K562 (cell line): ENCODE measurements at regions not wholly inside any gene's neighbourhood (a gene's known extent, or its start where the extent isn't known, plus 50 kb on each side); places are given as distances from the start of the nearest gene placed in this dataset.

ENCODE experiments used
- ATAC-seq: fragments of 200-7000 bp; cut with Tn5 transposase; 3 replicates; pipeline ENCODE4 v1.9.1; 2020; ENCODE audit warnings: moderate library complexity
- BruUV-seq: library from RNA; stranded (reverse); fragments of 400-500 nt; replicated peaks from 2 replicates; lab custom pipeline; 2021; lab: Mats Ljungman, UMichigan
- CTCF ChIA-PET: fragments of 300-600 bp; formaldehyde crosslinking; extraction: SDS; loops from one replicate; lab custom pipeline; 2021; ENCODE audit warnings: low intra/inter-chr PET ratio; lab: Yijun Ruan, JAX
- POLR2A ChIA-PET: fragments of 300-600, 350-650 bp; sonication (Branson Sonifier 250); formaldehyde crosslinking; extraction: SDS; loops from one replicate; lab custom pipeline; 2021; ENCODE audit warnings: antibody characterized with exemption, inconsistent platforms; lab: Yijun Ruan, JAX
- DNase-seq, 4 experiments: peaks; one replicate each; pipeline versions ENCODE4 v3.0.0 to v3.0.0-alpha.2; 2011 to 2018; ENCODE audit warnings: low spot score in 3 of 4, mixed read lengths in 3 of 4; ENCODE audit errors: extremely low read depth in 1 of 4
- FAIRE-seq: peaks from 2 replicates; lab custom pipeline; 2011; peaks lifted over from hg19 to GRCh38; lab: Jason Lieb, UNC
- H2AFZ ChIP-seq: 2 replicates; pipeline ENCODE4 v1.6.0; 2011; ENCODE audit warnings: low read depth, low read length, control low read depth, inconsistent platforms
- H3K27ac ChIP-seq: fragments of 200-600 bp; 3 replicates; pipeline ENCODE4 v1.8.0; 2011; ENCODE audit warnings: low read depth, mild to moderate bottlenecking, control low read depth, inconsistent platforms, low read length, moderate library complexity, mixed read lengths; ENCODE audit errors: extremely low read depth
- H3K27me3 ChIP-seq, 2 experiments: fragments of 300-600 bp in 1 of 2; 2 replicates in 1 of 2; 3 replicates in 1 of 2; pipeline versions ENCODE4 v1.6.0 to v1.8.0; 2011; ENCODE audit warnings: inconsistent platforms in 2 of 2, low read length in 2 of 2, mild to moderate bottlenecking in 1 of 2, mixed read lengths in 1 of 2, moderate library complexity in 1 of 2; ENCODE audit not compliant: control insufficient read depth in 2 of 2, insufficient read depth in 2 of 2
- H3K36me3 ChIP-seq: fragments of 300-600 bp; 3 replicates; pipeline ENCODE4 v1.8.0; 2011; ENCODE audit warnings: mild to moderate bottlenecking, low read length, inconsistent platforms; ENCODE audit not compliant: control insufficient read depth, insufficient read depth
- H3K4me1 ChIP-seq, 2 experiments: fragments of 200-600 bp in 1 of 2; replicated peaks in 1 of 2; 2 replicates in 1 of 2; 3 replicates in 1 of 2; pipeline versions ENCODE4 v1.5.1 to v1.8.0; 2011; ENCODE audit warnings: inconsistent platforms in 2 of 2, low read length in 2 of 2, mild to moderate bottlenecking in 1 of 2, mixed read lengths in 1 of 2, moderate library complexity in 1 of 2; ENCODE audit not compliant: control insufficient read depth in 2 of 2, insufficient read depth in 2 of 2
- H3K4me2 ChIP-seq: 2 replicates; pipeline ENCODE4 v1.6.1; 2011; ENCODE audit warnings: low read length, control low read depth, inconsistent platforms, mixed read lengths; ENCODE audit not compliant: insufficient read depth
- H3K4me3 ChIP-seq: fragments of 200-600 bp; sonication (generic), shearing (Covaris generic); 2 replicates; pipeline ENCODE4 v1.5.1; 2016; ENCODE audit warnings: control low read depth, inconsistent platforms
- H3K79me2 ChIP-seq: fragments of 200-600 bp; 3 replicates; pipeline ENCODE4 v1.8.0; 2011; ENCODE audit warnings: low read length, inconsistent platforms; ENCODE audit not compliant: control insufficient read depth, insufficient read depth
- H3K9ac ChIP-seq, 2 experiments: 2 replicates each; pipeline versions ENCODE4 v1.6.0 to v1.6.1; 2011; ENCODE audit warnings: low read depth in 2 of 2, low read length in 2 of 2, control low read depth in 1 of 2, inconsistent platforms in 1 of 2, mild to moderate bottlenecking in 1 of 2, mixed read lengths in 1 of 2; ENCODE audit not compliant: insufficient read depth in 1 of 2
- H3K9me1 ChIP-seq: one replicate; pipeline ENCODE4 v1.6.0; 2011; ENCODE audit warnings: inconsistent platforms, mild to moderate bottlenecking, low read length, moderate library complexity; ENCODE audit not compliant: control insufficient read depth, insufficient read depth
- H3K9me3 ChIP-seq: replicated peaks from 2 replicates; pipeline ENCODE4 v1.5.1; 2011; ENCODE audit warnings: low read depth, low read length, inconsistent platforms; ENCODE audit not compliant: control insufficient read depth, insufficient read depth
- H4K20me1 ChIP-seq: replicated peaks from 2 replicates; pipeline ENCODE4 v1.6.1; 2011; ENCODE audit warnings: low read length, inconsistent platforms, mixed read lengths; ENCODE audit not compliant: control insufficient read depth, insufficient read depth
- CBFA2T3 ChIP-seq: fragments of 450-650 bp; IDR thresholded peaks from 2 replicates; pipeline ENCODE4 v1.6.1; 2017
- CBX5 ChIP-seq: IDR thresholded peaks from 2 replicates; pipeline ENCODE4 v1.6.1; 2014; ENCODE audit warnings: low read depth, borderline replicate concordance
- CEBPB ChIP-seq: fragments of 450-650 bp; IDR thresholded peaks from 2 replicates; pipeline ENCODE4 v1.6.1; 2016; ENCODE audit warnings: missing genetic modification characterization, missing compliant biosample characterization
- ETV6 ChIP-seq, 3 experiments: fragments of 150-350 bp in 1 of 3; sonication (generic) in 1 of 3; formaldehyde crosslinking in 1 of 3; IDR thresholded peaks; 2 replicates each; pipeline versions ENCODE4 v1.6.1 to v1.8.0; 2014 to 2022; ENCODE audit warnings: borderline replicate concordance in 2 of 3, low read depth in 2 of 3, antibody characterized with exemption in 1 of 3, low read length in 1 of 3, mild to moderate bottlenecking in 1 of 3, missing genetic modification reagents in 1 of 3
- FIP1L1 ChIP-seq: fragments of 200-400 bp; formaldehyde crosslinking; IDR thresholded peaks from 2 replicates; pipeline ENCODE4 v1.6.1; 2018; ENCODE audit warnings: mild to moderate bottlenecking, low read depth, low read length; ENCODE audit not compliant: poor library complexity, severe bottlenecking
- IFI16 ChIP-seq: fragments of 250-450 bp; sonication (Bioruptor Pico); IDR thresholded peaks from 2 replicates; pipeline ENCODE4 v2.1.2; 2022; ENCODE audit warnings: mild to moderate bottlenecking, inconsistent platforms
- PATZ1 ChIP-seq: fragments of 250-450 bp; sonication (Bioruptor Pico); IDR thresholded peaks from 2 replicates; pipeline ENCODE4 v1.5.0; 2020; ENCODE audit warnings: mild to moderate bottlenecking, borderline replicate concordance
- RFX7 ChIP-seq: fragments of 250-450 bp; sonication (Bioruptor Pico); IDR thresholded peaks from 2 replicates; pipeline ENCODE4 v1.5.1; 2021; ENCODE audit warnings: mild to moderate bottlenecking
- ZBED1 ChIP-seq: IDR thresholded peaks from 2 replicates; pipeline ENCODE4 v1.6.1; 2014
- ZBTB2 ChIP-seq: fragments of 450-650 bp; IDR thresholded peaks from 2 replicates; pipeline ENCODE4 v1.6.1; 2016; ENCODE audit warnings: antibody characterized with exemption
- ZMIZ1 ChIP-seq, 2 experiments: fragments of 150-350 bp in 1 of 2; IDR thresholded peaks; 2 replicates each; pipeline ENCODE4 v1.6.1; 2012 to 2016; ENCODE audit warnings: low read depth in 2 of 2, low read length in 2 of 2, mild to moderate bottlenecking in 1 of 2, moderate library complexity in 1 of 2
- ZNF551 ChIP-seq: fragments of 250-450 bp; sonication (Bioruptor Pico); IDR thresholded peaks from 2 replicates; pipeline ENCODE4 v1.5.0; 2021; ENCODE audit warnings: mild to moderate bottlenecking, moderate library complexity
- WGBS: fragments of 100-300 bp; shearing (Covaris generic); methylation state at CpG from one replicate; pipeline ENCODE4 v1.1.6; 2016; ENCODE audit warnings: low coverage, mixed read lengths; ENCODE audit not compliant: insufficient coverage; ENCODE audit errors: missing lambda C conversion rate; 5-methylcytosine and 5-hydroxymethylcytosine counted together
- in situ Hi-C: fragments of 300-500 bp; cut with MboI; formaldehyde crosslinking; loops from 4 replicates; pipeline ENCODE4 v1.15.0; 2018; ENCODE audit warnings: inconsistent platforms, mixed read lengths
- intact Hi-C: fragments of 100-400 bp; cut with micrococcal nuclease; formaldehyde crosslinking; loops from 2 replicates; pipeline ENCODE4 v1.14.2; 2022

DNA sequence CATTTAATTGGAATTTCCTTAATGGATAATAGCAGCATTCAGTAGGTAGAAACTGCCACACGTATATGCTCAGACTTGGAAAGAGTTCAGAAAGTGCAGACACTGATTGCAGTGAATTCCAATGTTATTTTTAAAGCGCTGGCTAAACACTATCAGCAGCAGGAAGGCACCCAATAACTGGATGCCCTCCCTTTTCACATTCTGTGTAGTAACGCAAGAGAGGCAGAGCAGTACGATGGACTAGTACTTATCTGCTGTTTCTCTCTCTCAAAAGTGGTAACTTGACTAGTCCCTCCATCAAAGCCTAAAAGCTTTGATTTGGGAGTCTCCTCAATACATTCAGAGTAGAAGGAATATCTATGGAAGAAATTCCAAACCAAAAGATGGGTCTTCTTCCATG is 791.0 kb downstream of the TMTC2 start (continued):
- TF ChIP-seq ZBTB2, result no peak
- TF ChIP-seq ZNF551 (CRISPR knock-in tag), result no peak
- TF ChIP-seq ETV6 (IDR thresholded peaks at IDR 0.05; ENCODE audit: borderline replicate concordance in 1 of 2, low read depth in 2 of 2, low read length in 1 of 2), result no peak
- TF ChIP-seq ETV6 (CRISPR knock-in tag; IDR thresholded peaks at IDR 0.05; ENCODE audit: borderline replicate concordance), result no peak

DNA sequence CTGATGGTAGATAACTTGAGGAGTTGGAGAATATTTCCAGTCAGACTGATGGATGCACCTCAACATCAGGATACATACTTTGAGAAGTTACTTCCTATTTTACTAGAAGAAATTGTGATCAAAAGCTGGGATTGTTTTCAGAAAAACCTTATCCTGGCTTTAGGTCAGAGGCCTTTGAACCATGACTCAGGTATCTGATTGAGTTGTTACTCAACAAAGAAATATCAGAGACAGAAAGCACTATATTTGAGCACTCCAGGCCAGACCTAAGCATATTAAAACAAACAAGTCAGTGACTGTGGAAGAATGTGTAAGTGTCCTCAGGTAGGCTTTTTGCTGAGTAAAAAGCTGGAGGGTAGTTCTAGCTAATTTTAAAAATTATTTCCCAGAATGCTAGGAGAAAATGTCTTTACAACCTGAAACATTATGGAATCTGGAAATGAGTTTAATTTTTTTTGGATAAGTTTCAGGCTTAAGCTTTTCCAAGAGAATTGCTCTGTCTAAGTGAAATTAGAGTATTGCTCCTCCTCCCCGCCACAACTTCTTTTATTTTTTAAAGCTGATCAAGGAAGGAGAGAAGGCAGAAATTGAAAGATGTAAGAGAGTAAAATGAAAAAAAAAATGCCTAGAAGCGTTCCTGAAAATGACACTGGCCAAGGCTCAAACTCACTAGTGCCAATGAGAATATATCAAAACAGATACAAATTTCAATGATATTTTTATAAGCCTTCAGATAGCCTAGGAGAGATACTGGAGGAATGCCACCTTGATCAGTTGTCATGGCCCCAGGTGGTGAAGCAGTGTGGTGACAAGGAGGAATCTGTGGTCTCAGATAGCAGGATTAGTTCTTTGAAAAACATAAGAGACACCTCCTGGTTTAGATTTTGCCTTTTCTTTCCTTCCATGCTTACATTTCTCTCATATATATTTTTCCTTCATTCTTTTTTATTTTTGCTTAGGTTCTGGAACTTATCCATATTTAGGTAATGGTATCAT is 790.3 kb downstream of the TMTC2 start:
- ChIA-PET CTCF (no interaction called here), POLR2A (no interaction called here)
- no peaks in the 10 kb centered on the region for H3K4me1 ChIP-seq
- H4K20me1 ChIP-seq, result no peaks in the 10 kb centered on the region
- ATAC-seq (no peak), DNase-seq (no peak), FAIRE-seq (no peak)
- H2AFZ ChIP-seq, result no peak overlapping the region
- no peaks in the 10 kb centered on the region for H3K36me3 ChIP-seq
- no peak overlapping the region for H3K27ac ChIP-seq
- no peaks in the 10 kb centered on the region for H3K27me3 ChIP-seq
- H3K9me3 ChIP-seq, result no peaks in the 10 kb centered on the region
- no peak overlapping the region for H3K9ac ChIP-seq
- no TSS peak for BruUV-seq
- 0% methylated on average over 2 of the region's 2 CpGs for WGBS
- H3K4me3 ChIP-seq, result no peak overlapping the region
- no peak overlapping the region for H3K4me2 ChIP-seq
- H3K79me2 ChIP-seq, result no peaks in the 10 kb centered on the region
- intact Hi-C loops (no loop called here), in situ Hi-C loops (no loop called here)
- no peaks in the 10 kb centered on the region for H3K9me1 ChIP-seq
- TF ChIP-seq FIP1L1 (no peak), IFI16 (CRISPR knock-in tag) (no peak), PATZ1 (CRISPR knock-in tag) (no peak), RFX7 (CRISPR knock-in tag) (no peak), ZBED1 (no peak), CBX5 (no peak), CBFA2T3 (no peak), CEBPB (tag) (no peak), ZMIZ1 (IDR thresholded peaks at IDR 0.05; ENCODE audit: low read depth in 2 of 2, low read length in 2 of 2) (no peak)
